HG03066 (cell line): ENCODE measurements at regions not wholly inside any gene's neighbourhood (a gene's known extent, or its start where the extent isn't known, plus 50 kb on each side); places are given as distances from the start of the nearest gene placed in this dataset.

Experiments
- ATAC-seq: cut with Tn5 transposase; IDR thresholded peaks from one replicate; pipeline ENCODE4 v1.9.1; 2021; ENCODE audit warnings: low read depth; ENCODE audit not compliant: unreplicated experiment

DNA sequence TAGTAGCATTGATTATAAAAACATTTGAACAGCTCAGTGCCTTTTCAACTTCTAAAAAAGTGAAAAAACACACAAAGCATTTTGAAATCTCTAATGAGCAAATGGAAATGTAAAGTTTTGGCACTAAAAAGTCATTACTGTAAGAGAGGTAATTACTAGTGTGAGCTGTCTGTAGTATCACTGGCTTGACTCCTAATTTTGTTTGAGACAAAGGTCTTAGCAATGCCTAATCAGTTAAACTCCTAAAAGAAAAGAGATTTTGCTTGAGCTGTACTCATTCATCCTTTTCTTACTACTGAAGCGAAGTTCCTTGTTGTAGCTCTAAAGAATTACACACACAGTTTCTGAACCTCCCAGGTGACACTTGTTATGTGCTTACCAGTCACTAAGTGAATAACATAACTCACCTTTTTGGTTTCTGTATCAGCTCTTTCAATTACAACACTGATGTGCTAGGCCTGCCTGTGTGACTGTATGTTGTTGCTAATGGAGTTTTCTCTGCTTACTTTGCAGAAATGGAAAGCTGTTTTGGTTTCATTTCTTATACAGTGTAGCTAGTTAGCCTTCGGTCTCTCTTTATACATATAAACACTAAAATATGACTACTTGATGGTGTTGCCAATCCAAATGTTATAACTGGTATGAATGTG lies 924.4 kb upstream of the TENM4 start:
- ATAC-seq, result no peak

DNA sequence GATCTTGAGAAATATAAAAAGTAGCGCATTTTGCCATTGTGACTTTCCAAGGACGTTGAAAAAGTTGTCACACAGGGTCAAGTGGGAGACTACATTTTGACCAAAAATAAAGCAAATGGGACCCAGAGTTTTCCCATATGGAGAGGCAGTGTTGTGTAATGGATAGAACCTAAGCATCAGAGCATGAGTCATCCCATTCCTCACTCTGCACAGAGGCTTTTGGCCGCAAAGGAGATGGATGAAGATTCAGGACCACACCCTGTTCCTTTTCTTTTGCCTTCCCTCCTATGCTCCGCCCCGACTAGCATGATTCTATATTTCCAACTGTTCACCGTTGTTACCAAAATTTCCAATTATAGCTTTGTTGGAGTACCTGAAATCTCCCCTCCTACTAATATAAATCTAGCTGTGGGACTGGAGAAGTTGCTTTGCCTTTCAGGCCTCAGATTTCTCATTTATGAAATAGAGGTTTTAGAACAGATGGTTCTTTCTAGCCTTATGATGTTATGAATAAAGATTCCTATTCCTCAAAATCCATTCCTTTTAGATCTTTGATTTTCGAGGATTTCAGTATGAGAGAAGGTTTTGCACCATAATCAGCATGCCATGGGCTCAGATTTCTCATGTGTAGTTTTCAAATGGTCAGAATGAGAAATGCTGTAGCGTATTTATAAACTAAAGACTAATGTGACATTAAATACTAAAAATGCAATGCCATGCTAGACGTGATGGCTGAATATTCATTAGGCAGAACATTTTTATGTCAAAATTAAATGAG lies 921.9 kb upstream of the TENM4 start:
- no peak for ATAC-seq

DNA sequence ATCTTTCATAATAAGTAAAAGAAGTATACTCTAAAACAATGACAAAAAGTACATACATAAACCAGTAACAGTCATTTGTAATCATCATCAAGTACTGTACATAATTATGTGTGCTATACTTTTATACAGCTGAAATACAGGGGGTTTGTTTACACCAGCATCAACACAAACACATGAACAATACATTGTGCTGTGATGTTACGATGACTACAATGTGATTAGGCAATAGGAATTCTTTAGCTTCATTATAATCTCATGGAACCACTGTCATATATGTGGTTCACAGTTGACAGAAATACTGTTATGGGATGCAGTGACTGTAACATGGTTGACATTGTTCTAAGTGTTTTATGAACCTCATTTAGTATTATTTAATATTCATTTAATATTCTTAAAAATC lies 914.4 kb upstream of the TENM4 start:
- no peak for ATAC-seq

DNA sequence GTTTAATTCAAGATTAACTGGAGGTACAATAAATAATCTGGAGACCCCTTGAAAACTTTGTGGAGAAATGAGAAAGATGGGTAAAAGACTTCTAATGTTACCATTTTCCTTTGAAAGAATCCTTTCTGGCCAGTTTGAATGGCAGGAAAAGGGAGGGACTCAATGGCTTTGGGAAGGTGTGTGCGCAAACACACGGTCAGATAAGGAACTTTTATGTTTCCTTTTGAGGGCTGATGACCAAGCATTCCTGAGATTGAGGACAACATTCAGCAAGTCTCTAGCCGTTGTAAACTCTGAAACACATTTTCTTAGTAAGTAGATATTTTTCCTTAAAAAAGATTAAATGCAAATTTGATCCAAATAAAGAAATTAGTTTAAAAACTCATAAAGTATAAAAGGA lies 909.7 kb upstream of the TENM4 start:
- ATAC-seq, result no peak

GRCh38 chr11:80349997-80350396 lies 909.2 kb upstream of the TENM4 start:
- no peak for ATAC-seq

DNA sequence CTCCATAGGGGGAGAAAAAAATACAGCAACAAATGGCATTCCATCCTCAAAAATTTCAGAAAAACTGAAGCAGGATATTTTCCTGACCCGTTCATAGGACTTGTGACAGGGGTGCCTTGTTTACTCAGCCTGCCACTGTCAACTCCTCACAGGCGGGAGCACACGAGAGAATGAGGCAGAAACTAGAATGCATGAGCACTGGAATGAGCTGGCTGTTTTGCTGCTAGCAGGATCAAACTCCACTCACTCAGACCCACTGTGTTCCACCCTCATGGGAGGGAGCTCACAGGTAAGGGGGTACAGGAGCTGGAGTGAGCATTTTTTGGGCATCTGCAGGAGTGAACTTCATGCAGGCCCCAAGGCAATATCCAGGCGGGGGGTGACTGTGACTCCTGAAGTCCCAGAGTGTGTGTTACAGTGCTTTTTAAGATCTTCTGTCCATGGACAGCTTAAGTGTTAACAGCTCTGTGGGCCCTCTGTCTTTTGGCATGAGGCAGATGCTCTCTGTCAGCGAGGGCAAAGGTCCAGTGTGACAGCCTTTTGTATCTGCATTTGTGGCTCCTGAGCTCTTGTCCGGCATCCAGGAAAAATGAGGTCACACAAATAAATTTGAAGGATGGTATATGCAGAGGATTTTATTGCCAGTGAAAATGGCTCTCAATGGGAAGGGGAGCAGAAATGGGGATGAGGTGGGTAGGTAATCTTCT lies 905.7 kb upstream of the TENM4 start:
- ATAC-seq, result no peak

GRCh38 chr11:80343436-80343835 lies 902.6 kb upstream of the TENM4 start:
- ATAC-seq, result no peak

GRCh38 chr11:80338231-80338630 lies 897.4 kb upstream of the TENM4 start:
- no peak for ATAC-seq

- ATAC-seq, result no peak
Measured at GRCh38 chr11:80331694-80332093, 890.9 kb upstream of the TENM4 start.

GRCh38 chr11:80330264-80330663 lies 889.4 kb upstream of the TENM4 start:
- ATAC-seq, result no peak

DNA sequence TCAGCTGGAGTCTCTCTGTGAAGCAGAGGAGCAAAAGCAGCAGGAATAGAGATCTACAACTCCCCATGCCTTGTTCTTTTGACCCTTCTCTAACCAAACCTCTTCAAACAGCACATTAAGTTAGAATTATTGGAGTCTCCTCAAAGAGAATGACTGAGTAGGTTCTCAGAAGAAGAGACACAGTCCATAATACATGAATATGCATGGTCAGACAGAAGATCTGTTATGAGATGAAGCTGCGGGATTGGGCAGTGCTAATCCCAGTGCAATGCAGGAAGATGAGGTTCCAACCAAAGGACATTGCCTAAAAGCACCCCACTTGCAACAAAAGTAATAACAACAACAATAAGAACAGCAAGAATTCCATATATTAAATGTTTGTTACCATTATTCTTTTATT lies 887.9 kb upstream of the TENM4 start:
- no peak for ATAC-seq

DNA sequence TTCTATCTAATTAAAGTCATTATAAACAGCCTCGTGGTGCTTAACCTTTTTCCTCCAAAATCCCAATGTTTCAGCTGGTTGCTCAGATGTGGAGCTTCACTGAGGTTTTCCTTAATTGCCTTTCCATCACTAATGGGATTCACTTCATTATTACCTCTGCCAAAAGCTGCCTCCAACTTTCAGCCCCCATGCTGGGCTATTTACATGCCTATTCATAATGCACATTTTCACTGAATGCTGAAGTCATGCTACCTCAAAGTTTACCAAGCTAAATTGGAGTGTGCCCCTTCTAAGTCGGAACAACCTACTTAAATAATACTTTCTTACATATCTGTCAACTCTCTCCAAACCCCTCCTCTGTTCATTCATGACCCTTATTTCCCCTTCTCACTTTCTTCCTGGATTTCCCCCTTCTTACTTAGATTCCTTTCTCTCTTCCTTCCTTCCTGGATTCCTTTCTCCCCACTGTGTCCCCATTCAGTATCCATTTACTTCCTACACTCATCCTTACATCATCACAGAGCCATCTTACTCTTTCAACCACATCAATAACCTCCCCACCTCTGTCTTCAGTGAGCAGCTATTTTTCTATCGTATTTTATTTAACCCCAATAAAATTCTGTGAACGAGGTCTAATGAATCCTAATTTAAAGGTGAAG lies 887.3 kb upstream of the TENM4 start:
- ATAC-seq, result no peak

- no peak for ATAC-seq
Measured at GRCh38 chr11:80321786-80322185, 881.0 kb upstream of the TENM4 start.

DNA sequence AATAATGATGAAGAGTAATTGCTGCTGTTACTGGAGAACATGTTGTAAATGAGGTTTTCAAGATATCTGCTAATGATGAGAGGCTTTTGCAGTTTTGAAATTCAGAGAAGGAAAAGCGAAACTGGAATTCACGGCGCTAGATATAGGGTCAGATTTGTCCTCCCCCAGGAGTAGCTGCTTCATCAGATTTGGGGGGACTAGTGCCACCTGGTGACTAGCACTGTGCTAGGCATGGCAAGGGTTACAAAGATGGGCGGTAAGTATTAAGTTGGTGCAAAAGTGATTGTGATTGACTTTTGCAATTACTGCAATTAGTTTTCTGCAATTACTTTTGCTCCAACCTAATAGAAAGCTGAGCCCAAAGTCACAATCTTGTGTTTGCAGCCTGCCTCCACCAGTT lies 879.9 kb upstream of the TENM4 start:
- ATAC-seq, result no peak

GRCh38 chr11:80320226-80320625 lies 879.4 kb upstream of the TENM4 start:
- ATAC-seq, result no peak

DNA sequence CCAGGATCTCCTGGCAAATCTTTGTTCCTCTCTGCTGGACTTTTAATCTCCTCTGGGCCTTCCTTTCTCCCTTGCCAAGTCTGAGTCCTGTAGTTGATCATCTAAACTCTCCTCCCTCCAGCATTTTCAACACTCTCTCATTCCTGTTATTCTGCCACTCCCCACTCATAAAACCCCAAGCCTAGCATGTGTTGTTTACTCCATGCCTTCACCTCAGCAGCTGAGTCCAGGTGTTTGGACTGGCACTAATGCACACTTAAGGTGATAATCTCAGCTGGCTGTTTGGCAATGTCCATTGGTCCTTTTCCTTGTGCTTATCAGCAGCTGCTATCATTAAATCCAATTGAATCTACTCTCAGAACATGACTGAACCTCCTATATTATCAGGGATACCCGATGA lies 876.8 kb upstream of the TENM4 start:
- no peak for ATAC-seq

DNA sequence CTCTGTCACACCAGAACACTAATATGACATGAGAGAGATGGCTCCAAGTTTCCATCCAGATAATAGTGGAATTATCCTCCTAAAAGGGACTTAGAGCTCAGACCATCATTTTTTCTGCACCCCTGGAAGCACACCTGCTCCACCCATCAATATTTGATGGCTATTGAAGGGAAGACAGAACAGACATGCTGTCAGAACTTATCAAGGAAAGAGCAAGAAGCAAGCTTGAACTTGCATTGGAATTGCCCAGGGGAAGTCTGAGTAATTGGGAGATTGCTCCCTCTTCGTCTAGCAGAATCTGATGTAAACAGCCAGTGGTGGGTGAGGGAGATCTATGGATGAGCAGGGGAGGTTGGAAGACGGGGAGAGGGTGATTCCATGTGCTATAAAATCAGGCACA lies 874.4 kb upstream of the TENM4 start:
- no peak for ATAC-seq

DNA sequence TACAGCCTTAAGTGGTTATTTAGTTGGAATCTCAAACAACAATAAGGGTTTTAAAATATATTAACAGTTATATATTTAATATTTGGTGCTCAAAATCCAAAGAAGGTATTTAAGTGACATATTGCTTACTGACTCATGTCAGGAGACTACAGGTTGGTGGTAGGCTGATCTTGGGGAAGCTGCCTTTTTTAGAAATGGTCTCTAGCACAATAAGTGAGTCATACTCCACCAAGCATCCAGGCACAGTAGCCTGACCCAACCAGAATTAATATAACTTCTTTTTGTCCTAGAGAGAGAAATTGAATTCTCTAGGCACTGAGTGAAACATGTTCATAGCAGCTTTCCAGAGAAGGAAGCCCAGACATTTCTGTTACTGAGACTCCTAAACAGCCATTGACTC lies 868.5 kb upstream of the TENM4 start:
- ATAC-seq, result no peak

GRCh38 chr11:80307676-80308075 lies 866.8 kb upstream of the TENM4 start:
- no peak for ATAC-seq

DNA sequence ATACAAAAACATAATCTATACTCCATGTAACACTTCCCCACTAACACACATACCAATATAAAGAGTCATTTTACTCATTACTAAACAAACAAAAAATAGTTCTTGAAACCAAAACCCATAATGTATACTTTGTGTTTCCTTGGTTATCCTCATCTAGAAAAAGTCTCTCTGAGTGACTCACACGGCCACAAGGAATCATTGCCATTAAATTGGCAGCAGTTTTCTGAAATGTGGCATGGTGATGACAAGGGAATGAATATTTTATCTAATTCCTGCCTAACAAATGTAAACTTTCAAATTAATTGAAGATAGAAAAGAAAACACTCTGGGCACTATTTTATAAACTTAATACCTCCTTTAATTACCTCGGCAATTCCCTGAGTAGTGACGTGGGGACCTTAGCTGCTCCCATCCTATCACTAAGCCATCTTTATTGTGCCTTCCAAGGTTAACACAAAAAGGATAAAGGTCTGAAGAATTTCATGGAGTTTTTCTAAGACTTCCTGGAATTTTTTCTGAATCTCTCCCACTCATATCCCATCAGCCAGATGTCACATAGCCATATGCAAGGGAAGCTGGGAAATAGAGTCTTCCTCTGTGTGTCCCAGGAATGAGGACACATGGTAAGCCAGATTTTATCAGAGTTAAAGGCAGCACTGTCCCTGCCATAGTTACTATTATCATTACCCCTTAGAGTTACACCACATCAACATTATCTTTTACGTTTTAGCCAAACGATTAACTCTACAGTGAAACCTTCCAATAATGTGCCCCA lies 857.2 kb upstream of the TENM4 start:
- ATAC-seq, result no peak

DNA sequence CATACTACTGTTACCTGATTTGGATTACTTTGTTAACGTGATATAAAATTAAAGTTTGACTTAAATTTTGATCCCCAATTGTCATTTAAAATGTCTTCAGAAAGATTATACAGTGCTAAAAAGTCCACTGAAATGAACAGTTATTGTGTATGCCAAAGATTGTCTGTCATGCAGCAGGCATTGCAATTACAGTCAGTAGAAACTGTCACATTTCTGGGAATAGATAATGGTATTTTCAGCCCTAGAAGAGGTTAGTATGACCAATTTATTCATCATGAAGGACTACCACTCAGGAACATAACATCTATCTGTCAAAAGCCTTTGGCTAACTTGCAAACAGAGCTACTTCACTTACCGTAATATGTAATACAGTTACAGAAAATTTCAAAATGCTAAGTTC lies 852.5 kb upstream of the TENM4 start:
- ATAC-seq, result no peak
